Osteoblast (primary cell): ENCODE measurements at regions not wholly inside any gene's neighbourhood (a gene's known extent, or its start where the extent isn't known, plus 50 kb on each side); places are given as distances from the start of the nearest gene placed in this dataset.

Experiments used
- DNase-seq: peaks from one replicate; pipeline ENCODE4 v3.0.0; 2011; ENCODE audit warnings: low spot score, mixed read lengths; ENCODE audit not compliant: insufficient read length; ENCODE audit errors: missing footprints
- H2AFZ ChIP-seq: 2 replicates; pipeline ENCODE4 v1.6.0; 2011; ENCODE audit warnings: mild to moderate bottlenecking, low read length
- H3K27ac ChIP-seq: 2 replicates; pipeline ENCODE4 v1.5.1; 2011; ENCODE audit warnings: mild to moderate bottlenecking, low read depth, low read length, moderate library complexity
- H3K27me3 ChIP-seq: 2 replicates; pipeline ENCODE4 v1.6.0; 2012; ENCODE audit warnings: mild to moderate bottlenecking, control low read depth, inconsistent platforms, low read length, moderate library complexity; ENCODE audit not compliant: insufficient read depth
- H3K36me3 ChIP-seq: 2 replicates; pipeline ENCODE4 v1.5.1; 2011; ENCODE audit warnings: mild to moderate bottlenecking, low read length, control low read depth, moderate library complexity; ENCODE audit not compliant: insufficient read depth
- H3K4me1 ChIP-seq: 2 replicates; pipeline ENCODE4 v1.5.1; 2011; ENCODE audit warnings: mild to moderate bottlenecking, low read length, control low read depth, moderate library complexity; ENCODE audit not compliant: insufficient read depth
- H3K4me2 ChIP-seq: 2 replicates; pipeline ENCODE4 v1.6.0; 2011; ENCODE audit warnings: mild to moderate bottlenecking, low read length; ENCODE audit not compliant: insufficient read depth
- H3K4me3 ChIP-seq: fragments of 200-600 bp; sonication (generic); 3 replicates; pipeline ENCODE4 v1.5.1; 2012; ENCODE audit warnings: mild to moderate bottlenecking, low read length, inconsistent platforms; ENCODE audit not compliant: insufficient read depth
- H3K79me2 ChIP-seq: 2 replicates; pipeline ENCODE4 v1.6.0; 2012; ENCODE audit warnings: mild to moderate bottlenecking, low read length, control low read depth, inconsistent platforms; ENCODE audit not compliant: insufficient read depth
- H3K9me3 ChIP-seq: 2 replicates; pipeline ENCODE4 v1.5.1; 2011; ENCODE audit warnings: low read depth, low read length, control low read depth
- H4K20me1 ChIP-seq: 2 replicates; pipeline ENCODE4 v1.6.0; 2012; ENCODE audit warnings: mild to moderate bottlenecking, low read length, control low read depth; ENCODE audit not compliant: insufficient read depth
- CTCF ChIP-seq: IDR thresholded peaks from 2 replicates; pipeline ENCODE4 v1.5.1; 2011; ENCODE audit warnings: mild to moderate bottlenecking, low read depth, low read length, moderate library complexity; ENCODE audit errors: extremely low read depth

GRCh38 chr10:29851241-29851640 lies 208.1 kb downstream of the JCAD start:
- H3K36me3 ChIP-seq: no peaks in the 10 kb centered on the region

GRCh38 chr10:29850371-29850770 lies 209.0 kb downstream of the JCAD start:
- Histone ChIP-seq H3K4me1 (peaks cover 12% of the 10 kb centered on the region), H3K4me2 (peak overlapping the region; percentile 80), H3K79me2 (no peaks in the 10 kb centered on the region), H2AFZ (no peak overlapping the region), H3K4me3 (no peak overlapping the region), H3K27me3 (peaks cover 33% of the 10 kb centered on the region), H3K27ac (no peak overlapping the region), H3K36me3 (no peaks in the 10 kb centered on the region), H3K9me3 (no peaks in the 10 kb centered on the region), H4K20me1 (no peaks in the 10 kb centered on the region)
- no peak for TF ChIP-seq CTCF
- DNase-seq: no peak

More at GRCh38 chr10:29851241-29851640, 208.1 kb downstream of the JCAD start:
- Histone ChIP-seq H3K79me2 (no peaks in the 10 kb centered on the region), H3K4me1 (peaks cover 12% of the 10 kb centered on the region), H4K20me1 (no peaks in the 10 kb centered on the region), H3K4me3 (no peak overlapping the region), H3K27ac (no peak overlapping the region), H2AFZ (no peak overlapping the region), H3K4me2 (no peak overlapping the region), H3K27me3 (peaks cover 30% of the 10 kb centered on the region), H3K9me3 (no peaks in the 10 kb centered on the region)
- no peak for DNase-seq
- TF ChIP-seq CTCF: no peak

GRCh38 chr10:29849886-29850285 lies 209.5 kb downstream of the JCAD start:
- H3K27ac ChIP-seq: peak overlapping the region; percentile 7

More at GRCh38 chr10:29849886-29850285, 209.5 kb downstream of the JCAD start:
- Histone ChIP-seq H3K36me3 (no peaks in the 10 kb centered on the region), H3K4me3 (peak overlapping the region; percentile 55), H2AFZ (peak overlapping the region; percentile 66), H3K4me2 (peak overlapping the region; percentile 80), H3K79me2 (no peaks in the 10 kb centered on the region), H4K20me1 (no peaks in the 10 kb centered on the region), H3K4me1 (peaks cover 12% of the 10 kb centered on the region), H3K9me3 (no peaks in the 10 kb centered on the region), H3K27me3 (peaks cover 33% of the 10 kb centered on the region)
- no peak for DNase-seq
- no peak for TF ChIP-seq CTCF
